Cardiac fibroblast (primary cell): ENCODE measurements at regions not wholly inside any gene's neighbourhood (a gene's known extent, or its start where the extent isn't known, plus 50 kb on each side); places are given as distances from the start of the nearest gene placed in this dataset.
"Not testable (repeated sequence)": the region's sequence is repeated elsewhere in the genome, so short reads cannot be mapped to it uniquely, and the experiment has no call there.

Experiments used
- DNase-seq, 2 donors: peaks; one replicate each; pipeline versions ENCODE4 v3.0.0 to v3.0.0-alpha.2; 2010; ENCODE audit warnings: low read depth in 2 of 2
- H3K4me3 ChIP-seq, 2 donors: replicated peaks in 1 of 2; 1 replicate in 1 of 2; 2 replicates in 1 of 2; pipeline ENCODE4 v1.5.1; 2011; ENCODE audit warnings: low read depth in 2 of 2, low read length in 2 of 2, mild to moderate bottlenecking in 2 of 2, moderate library complexity in 1 of 2
- CTCF ChIP-seq: IDR thresholded peaks from one replicate; pipeline ENCODE4 v1.5.1; 2011; ENCODE audit warnings: low read depth, mild to moderate bottlenecking, low read length, inconsistent platforms

GRCh38 chr5:17847286-17847685 is 213.0 kb downstream of the TAF11L14 start:
- DNase-seq: no peak
- no peak for TF ChIP-seq CTCF
- no peak overlapping the region for H3K4me3 ChIP-seq

GRCh38 chr5:17852111-17852510 is 217.9 kb downstream of the TAF11L14 start:
- no peak for DNase-seq
- no peak for TF ChIP-seq CTCF
- H3K4me3 ChIP-seq: no peak overlapping the region

- no peak overlapping the region for H3K4me3 ChIP-seq
- DNase-seq: no peak
- no peak for TF ChIP-seq CTCF
These were observed 218.5 kb downstream of the TAF11L14 start for GRCh38 chr5:17852740-17853139.

GRCh38 chr5:17854901-17855300 is 220.6 kb downstream of the TAF11L14 start:
- H3K4me3 ChIP-seq: no peak overlapping the region
- no peak for TF ChIP-seq CTCF
- no peak for DNase-seq

- DNase-seq: peak in 1 of 2 donors; percentile 10
- TF ChIP-seq CTCF: no peak
- no peak overlapping the region for H3K4me3 ChIP-seq
These were observed 226.5 kb downstream of the TAF11L14 start for GRCh38 chr5:17860660-17861315.

GRCh38 chr5:17864903-17865302 is 230.6 kb downstream of the TAF11L14 start:
- H3K4me3 ChIP-seq, DNase-seq: not testable (repeated sequence)

GRCh38 chr5:17865966-17866365 is 231.7 kb downstream of the TAF11L14 start:
- DNase-seq: peak in 1 of 2 donors; percentile 8
- H3K4me3 ChIP-seq: not testable (repeated sequence)

GRCh38 chr5:17872204-17872603 is 237.9 kb downstream of the TAF11L14 start:
- H3K4me3 ChIP-seq: no peak overlapping the region
- no peak for TF ChIP-seq CTCF
- DNase-seq: no peak
